GM19043 (cell line): ENCODE measurements at regions not wholly inside any gene's neighbourhood (a gene's known extent, or its start where the extent isn't known, plus 50 kb on each side); places are given as distances from the start of the nearest gene placed in this dataset.
"Not testable (repeated sequence)": the region's sequence is repeated elsewhere in the genome, so short reads cannot be mapped to it uniquely, and the experiment has no call there.

Experiments
- ATAC-seq: cut with Tn5 transposase; IDR thresholded peaks from one replicate; pipeline ENCODE4 v1.9.1; 2021; ENCODE audit warnings: low read depth; ENCODE audit not compliant: unreplicated experiment

DNA sequence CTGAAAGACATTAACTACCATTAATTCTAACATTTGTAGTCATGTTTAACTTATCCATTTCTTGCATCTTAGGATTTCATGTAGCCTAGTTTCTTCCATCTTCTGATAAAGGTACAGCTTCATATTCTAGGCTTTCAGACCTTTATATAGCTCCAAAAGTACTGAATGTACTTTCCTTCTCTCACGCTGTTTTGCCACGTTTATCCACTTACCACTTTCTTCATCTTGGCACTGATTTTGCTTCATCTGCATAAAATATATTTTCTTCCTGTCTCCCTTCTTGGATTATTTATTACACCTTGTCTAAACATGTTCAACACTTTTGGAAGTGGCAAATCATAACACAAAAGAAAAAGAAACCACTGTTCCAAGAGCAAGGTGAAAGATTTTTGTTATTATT lies 553.8 kb downstream of the DTWD2 start:
- ATAC-seq, result no peak

DNA sequence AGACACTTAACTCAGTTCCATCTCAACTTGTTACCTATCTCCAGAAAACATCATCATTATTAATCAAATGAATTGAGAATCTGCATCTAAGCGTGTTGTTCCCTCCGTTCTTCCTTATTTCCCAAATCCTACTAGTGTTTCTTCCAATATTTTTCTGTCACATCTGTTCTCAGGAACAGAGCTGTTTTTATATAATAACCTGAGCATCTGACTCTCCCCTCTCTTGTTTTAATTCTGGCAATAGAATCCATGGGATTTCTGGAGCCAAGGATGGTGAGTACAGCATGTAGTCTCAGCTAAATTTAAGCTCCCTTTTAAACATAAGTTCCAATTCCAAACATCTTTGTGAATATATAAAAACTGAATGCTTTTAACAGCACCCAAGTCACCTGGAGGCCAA lies 558.3 kb downstream of the DTWD2 start:
- ATAC-seq, result no peak

DNA sequence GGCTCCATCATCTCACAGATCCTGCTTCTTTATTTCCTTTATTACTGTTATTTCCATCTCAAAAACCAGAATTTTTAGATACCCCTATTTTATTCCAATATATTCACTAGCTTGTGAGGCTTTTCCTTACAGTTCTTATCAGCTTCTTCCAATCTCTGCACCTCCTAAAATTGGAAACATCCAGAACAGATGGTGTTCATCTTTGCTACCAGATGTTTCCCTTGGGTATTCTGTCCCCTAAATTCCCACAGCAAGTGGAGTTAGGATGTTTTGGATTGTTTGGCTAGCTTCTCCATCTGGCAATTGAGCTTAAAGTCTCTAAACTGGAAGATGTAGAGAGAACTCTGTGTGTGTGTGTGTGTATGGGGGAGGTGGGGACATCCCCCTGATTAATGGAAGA lies 580.4 kb downstream of the DTWD2 start:
- no peak for ATAC-seq

DNA sequence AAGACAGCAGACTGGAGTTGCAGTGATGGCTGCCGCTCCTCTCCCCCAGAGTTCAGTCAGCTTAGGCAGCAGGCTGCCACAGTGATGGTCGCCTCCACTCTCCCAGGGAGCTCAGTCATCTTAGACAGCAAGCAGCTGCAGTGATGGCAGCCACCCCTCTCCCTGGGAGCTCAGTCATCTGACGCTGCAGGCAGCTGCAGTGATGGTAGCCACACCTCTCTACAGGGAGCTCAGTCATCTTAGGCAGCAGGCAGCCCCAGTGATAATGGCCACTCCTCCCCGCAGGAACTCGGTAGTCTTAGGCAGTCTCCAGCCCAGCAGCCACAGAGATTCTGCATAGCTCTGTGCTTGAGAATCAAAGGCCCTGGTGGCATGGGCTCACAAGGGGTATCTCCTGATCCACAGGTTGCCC lies 582.7 kb downstream of the DTWD2 start:
- no peak for ATAC-seq

DNA sequence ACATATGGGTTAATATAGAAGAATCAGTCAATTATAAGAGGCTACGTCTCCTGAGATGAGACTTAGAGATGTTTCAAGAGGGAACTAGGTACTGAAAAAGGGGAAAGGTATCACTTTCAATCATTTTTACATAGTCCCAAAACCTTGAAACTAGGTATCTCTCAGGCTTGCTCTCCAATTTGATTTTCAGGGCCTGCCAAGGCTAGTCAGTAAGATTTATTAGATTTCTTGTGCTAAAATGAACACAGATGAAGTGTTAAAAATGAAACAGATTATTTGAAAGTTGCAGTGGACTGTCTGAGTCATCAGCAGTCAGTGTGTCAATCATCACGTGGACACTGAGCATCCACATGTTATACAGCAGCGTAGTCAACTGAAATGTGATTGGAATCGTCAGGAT lies 591.1 kb downstream of the DTWD2 start:
- no peak for ATAC-seq

DNA sequence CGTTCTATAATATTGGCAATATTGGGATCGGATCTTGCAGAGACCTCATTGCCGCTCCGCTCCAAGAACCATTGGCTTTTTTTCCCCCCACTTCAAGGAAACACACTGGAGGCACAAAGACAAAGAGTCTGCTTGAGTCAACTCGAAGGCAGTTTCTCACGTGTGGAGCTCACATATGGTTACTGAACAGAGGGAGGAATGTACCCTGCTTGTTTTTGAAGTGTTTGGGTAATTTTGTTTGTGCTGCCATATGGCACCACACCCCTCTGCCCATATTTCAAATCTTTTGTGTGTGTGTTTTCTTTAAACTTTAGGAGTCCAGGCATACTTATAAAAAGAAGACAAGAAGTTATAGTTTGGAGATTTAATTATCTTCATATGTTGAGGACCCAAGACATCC lies 595.9 kb downstream of the DTWD2 start:
- no peak for ATAC-seq

DNA sequence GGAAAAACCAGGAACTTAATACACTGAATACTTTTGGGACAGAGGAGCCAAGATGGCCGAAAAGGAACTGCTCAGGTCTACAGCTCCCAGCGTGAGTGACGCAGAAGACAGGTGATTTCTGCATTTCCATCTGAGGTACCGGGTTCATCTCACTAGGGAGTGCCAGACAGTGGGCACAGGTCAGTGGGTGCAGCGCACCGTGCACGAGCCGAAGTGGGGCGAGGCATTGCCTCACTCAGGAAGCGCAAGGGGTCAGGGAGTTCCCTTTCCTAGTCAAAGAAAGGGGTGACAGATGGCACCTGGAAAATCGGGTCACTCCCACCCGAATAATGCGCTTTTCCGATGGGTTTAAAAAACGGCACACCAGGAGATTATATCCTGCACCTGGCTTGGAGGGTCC lies 605.4 kb downstream of the DTWD2 start:
- not testable (repeated sequence) for ATAC-seq

DNA sequence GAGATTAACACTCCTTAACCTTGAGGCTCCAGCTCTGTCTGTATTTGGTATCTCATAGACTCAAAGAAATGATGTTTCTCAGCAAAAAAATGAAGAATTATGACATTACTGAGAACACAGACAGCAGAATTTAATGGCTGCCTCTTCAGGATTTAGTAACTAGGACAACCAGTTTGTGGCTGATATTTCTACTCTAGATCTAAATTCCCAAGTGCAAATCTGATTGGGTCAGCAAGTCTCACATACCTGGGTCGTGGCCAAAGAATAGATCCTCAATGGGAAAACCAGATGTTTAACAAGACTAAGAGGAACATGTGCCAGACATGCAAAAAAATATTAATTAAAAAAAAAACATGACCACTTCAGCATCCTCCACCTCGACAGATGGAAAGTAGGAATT lies 608.9 kb downstream of the DTWD2 start:
- ATAC-seq, result no peak

DNA sequence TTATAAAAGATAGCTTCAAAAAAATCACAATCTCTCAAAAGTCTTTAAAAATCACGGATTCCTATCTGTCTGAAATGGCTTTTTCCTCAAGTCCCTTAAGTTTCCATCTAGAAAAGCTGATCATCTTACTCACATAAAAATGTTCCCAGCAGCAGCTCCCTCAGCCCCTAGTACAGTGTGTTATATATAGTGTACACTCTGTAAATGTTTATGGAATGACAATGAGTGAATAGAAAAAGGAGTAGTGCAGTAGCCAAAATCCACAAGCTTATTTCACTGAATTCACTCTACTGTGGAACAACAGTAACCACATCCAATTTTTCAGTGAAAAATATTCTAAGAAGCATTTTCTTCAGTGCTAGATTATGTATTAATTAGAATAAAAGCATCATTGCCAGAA lies 609.4 kb downstream of the DTWD2 start:
- no peak for ATAC-seq

DNA sequence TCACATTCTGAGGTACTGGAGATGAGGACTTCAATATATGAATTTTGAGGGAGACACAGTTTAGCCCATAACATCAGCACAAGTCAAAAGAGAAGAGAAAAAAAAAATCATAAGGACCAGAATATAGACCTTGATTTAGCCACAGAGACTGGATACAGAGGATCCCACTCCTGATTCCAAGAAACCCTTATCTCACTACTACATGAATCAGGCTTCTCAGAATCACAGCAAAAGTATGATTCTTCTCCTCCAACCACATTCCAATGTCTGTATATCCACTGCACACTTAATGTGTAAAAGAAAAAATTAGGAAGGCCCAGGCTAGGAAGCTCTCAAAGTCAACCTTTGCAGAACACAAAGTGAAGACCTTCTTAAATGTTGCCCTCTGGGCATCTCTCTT lies 610.9 kb downstream of the DTWD2 start:
- no peak for ATAC-seq

DNA sequence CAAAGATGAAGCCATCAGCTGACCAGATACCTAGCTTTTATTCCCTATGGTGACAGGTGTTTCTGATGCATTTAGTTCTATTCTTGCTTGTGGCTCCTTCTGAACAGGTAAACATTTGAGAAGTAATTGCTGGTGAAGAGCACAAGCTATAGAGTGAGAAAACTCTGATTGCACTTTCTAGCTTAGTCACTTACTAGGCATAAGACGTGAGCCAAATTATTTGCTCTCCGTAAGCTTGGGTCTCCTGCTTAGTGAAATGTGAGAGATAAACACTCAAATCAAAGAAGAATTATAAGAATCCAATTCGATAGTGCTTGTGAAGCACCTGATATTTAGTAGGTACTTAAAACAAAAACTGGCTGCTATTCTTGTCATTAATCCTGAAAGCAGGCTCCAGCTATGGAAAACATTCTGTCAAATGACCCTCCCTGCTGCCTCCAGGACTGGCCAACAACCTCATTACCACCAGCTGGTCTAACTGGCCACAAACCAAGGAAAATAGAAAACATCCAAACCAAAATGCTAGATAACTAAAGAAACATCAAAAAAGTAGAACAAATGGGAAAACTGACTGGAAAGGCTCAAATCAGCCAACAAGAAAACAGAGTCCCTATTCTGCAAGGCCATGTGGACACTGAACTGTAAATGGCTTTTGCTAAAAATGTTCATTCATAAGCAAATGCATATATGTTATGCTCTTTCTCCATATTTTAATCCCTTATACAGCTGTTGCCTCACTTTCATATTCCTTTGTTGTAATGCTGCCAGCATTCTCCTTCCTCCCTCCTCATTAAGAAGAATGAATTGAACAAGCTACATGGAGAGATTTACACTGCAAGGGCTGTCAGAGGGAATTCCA lies 616.1 kb downstream of the DTWD2 start:
- ATAC-seq, result no peak

DNA sequence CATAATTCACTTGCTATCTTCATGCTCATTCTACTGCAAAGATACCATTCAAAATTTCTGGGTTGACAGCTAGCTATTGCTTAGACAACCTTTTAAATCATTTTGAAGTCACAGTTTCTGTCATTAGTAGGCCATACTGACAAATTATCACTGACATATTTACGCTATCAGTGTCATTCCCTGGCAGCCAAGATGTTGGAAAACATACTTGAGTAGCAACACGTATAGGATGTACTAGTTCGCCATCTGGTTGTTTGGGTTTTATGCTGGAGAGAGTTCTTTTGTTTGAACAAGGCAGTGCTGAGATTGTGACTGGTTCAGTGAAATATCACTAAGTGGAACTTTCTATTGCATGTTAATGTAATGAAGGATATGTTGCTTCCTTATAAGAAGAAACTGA lies 621.9 kb downstream of the DTWD2 start:
- ATAC-seq, result no peak

DNA sequence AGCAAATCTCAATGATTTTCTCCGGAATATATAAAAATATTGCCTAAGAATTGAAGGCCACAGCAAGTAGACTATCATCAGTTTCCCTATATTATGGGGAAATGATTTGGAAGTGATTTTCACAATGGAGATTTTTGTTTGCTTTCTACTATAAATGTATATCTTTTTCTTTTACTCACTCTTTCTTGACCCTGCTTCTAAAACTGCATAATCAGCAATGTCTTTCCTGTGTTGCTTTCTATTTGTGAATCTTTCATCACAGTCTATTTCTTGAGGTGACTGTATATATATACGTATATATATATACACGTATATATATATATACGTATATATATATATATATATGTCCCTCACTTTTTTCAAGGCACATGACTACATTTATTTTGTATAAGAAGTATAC lies 622.6 kb downstream of the DTWD2 start:
- no peak for ATAC-seq

DNA sequence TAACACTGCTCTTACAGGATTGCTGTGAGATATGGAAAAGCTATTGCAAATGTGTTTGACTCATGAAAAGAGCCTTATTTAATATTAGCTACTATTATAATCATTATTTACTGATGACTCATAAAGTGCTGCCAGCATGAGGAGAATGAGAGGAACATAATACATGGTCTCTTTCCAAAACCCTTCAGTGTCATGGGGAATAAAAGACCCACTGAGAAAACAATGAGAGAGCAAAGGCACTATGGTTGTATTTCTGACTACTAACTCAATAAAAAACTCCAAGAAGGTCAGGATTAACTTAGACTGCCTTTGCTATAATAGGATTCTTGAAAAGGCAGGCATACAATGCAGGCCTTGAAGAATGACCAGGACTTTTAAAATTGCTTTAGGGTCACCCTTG lies 633.5 kb downstream of the DTWD2 start:
- ATAC-seq, result no peak

DNA sequence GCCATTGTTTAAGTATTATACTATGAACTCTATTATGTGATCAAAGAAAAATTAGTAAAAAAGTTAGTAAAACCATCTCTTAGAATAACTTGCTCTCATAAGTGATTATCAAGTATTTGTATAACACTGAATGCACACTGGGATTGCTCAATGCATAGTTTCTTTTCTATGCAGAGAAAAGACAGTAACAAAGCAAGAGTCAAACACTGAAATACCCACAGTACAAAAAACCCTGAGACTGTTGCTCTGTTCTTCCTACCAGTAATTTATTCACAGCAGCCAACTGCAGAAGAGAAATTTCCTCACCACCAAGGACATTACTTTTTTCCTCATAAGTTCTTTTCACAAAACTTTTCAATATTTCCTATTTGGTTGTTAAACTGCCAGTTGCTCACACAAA lies 634.4 kb downstream of the DTWD2 start:
- ATAC-seq, result no peak

DNA sequence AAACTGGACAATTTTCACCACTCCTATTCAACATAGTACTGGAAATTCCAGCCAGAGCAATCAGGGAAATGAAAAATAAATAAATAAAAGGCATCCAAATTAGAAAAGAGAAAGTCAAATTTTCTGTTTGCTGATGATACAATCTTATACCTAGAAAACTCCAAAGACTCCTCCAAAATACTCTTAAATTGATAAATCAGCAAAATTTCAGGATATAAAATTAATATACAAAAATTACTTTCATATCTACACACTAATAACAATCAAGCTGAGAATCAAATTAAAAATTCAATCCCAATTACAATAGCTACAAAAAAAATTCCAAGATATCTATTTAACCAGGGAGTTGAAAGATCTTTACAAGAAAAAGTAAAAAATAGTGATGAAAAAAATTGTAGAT lies 651.9 kb downstream of the DTWD2 start:
- no peak for ATAC-seq

DNA sequence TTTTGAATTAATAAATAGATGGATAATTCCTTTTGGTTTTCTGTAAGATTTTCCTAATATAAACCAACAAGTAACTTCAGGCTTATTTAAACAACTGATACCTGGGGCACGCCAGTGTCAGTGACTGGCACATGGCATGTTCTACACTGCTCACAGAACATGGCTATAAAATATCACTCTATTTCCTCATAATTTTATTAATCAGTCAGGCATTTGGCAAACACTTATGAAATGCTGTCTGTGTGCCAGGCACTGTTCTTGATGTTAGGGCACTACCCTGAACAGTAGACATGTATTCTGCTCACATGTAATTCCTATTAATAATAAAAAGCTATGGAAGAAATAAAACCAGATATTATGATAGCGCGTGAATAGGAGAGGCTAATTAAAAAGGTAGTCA lies 661.0 kb downstream of the DTWD2 start:
- ATAC-seq, result no peak

DNA sequence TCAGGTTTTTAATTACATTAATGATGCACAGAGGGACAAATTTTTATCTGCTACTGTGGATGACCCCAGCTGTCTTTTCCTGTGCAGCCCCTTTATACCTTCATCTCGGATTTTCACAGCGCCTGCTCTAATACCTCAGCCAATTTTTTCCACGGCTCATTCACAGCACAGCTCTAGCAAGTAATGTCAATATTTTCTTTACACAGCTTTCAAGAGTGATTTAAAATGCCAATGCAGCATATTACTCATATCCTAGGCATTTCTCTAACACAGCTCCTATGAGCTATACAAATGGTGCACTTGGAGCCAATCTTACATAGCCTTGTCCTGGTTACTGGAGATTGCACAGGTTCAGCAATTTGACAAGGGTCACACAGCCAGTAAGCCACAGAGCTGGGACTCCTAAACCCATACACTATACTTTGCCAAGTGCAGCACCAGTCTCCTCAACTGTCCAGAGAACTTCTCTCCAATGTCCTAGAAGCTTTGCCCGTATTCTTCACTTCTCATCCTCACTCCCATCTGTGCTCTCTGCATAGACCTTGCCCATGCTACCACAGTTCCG lies 661.8 kb downstream of the DTWD2 start:
- no peak for ATAC-seq

DNA sequence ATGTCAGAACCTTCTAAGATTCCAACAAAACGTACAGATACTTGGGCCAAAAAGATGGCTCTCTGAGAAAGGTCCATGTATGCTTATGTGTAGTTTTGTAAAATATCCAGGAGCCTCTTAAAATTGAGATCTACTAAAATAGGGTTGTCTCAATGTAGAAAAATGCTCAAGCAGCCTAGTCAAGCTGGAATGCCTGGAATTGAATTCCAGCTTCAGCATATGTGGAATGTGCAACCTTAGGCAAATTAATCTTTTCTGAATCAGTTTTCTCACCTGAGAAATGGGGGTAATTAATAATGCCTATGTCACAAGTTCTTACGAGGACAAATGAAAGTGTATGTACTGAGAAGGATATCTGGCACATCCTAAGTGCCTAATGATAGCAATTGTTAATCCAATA lies 662.4 kb downstream of the DTWD2 start:
- ATAC-seq, result no peak

DNA sequence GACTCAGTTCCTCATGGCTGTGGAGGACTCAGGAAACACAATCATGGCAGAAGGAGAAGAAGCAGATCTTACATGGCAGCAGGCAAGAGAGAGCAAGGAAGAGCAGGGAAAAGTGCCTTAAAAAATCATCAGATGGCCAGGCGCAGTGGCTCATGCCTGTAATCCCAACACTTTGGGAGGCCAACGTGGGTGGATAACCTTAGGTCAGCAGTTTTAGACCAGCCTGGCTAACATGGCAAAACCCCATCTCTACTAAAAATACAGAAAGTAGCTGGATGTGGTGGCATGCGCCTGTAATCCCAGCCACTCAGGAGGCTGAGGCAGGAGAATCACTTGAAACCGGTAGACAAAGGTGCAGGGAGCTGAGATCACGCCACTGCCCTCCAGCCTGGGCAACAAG lies 664.6 kb downstream of the DTWD2 start:
- ATAC-seq, result not testable (repeated sequence)

DNA sequence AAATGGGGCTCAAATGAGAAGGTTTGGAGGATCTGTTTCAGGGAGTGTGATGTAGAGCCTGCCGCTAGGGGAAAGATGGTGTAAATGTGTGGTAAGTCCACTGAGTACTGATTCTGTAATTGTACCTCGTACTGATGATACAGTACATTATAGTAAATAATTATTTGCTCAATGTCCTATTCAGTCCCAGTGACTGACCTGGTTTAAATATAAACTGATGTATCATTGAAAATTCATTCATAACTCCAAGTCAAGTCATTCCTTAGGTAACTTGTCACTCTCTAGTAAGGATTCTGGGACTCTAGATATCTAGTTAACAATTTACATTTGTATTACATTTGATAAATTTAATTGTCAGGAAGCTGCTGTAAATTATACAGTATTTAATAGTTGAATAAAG lies 667.3 kb downstream of the DTWD2 start:
- no peak for ATAC-seq

DNA sequence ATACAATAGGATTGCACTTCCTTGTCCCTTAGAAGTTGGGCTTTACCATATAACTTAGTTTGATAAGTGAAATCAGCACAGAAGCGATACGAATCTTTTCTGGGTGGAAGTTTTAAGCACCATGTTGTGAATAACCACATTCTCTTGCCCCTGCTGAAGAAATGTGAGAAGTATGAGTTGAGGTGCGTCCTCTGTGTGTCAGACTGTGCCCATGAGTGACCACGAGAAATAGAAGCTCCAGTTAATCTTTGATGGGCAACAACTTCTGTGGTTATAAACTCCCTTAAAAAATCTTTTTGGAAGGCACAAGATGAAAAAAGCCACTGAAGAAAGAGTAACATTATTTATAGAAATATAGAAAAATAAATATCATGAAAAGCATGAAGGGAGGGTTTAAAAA lies 668.2 kb downstream of the DTWD2 start:
- no peak for ATAC-seq
